Glutamatergic neuron (in vitro differentiated cells): ENCODE measurements at regions not wholly inside any gene's neighbourhood (a gene's known extent, or its start where the extent isn't known, plus 50 kb on each side); places are given as distances from the start of the nearest gene placed in this dataset.

Source experiments
- DNase-seq: peaks from one replicate; pipeline ENCODE4 v3.0.0; 2022
- H3K27ac Mint-ChIP-seq: one replicate; pipeline ENCODE4 v1.8.0; 2020; ENCODE audit warnings: mild to moderate bottlenecking, mixed read lengths, inconsistent platforms; ENCODE audit not compliant: unreplicated experiment
- H3K27me3 Mint-ChIP-seq: one replicate; pipeline ENCODE4 v1.8.0; 2020; ENCODE audit warnings: mild to moderate bottlenecking, moderate library complexity, mixed read lengths, inconsistent platforms; ENCODE audit not compliant: unreplicated experiment
- H3K36me3 Mint-ChIP-seq: one replicate; pipeline ENCODE4 v1.8.0; 2020; ENCODE audit warnings: mild to moderate bottlenecking, mixed read lengths, inconsistent platforms; ENCODE audit not compliant: unreplicated experiment
- H3K4me1 Mint-ChIP-seq: one replicate; pipeline ENCODE4 v1.8.0; 2020; ENCODE audit warnings: mild to moderate bottlenecking, low read depth, mixed read lengths, inconsistent platforms; ENCODE audit not compliant: unreplicated experiment
- H3K4me3 Mint-ChIP-seq: one replicate; pipeline ENCODE4 v1.8.0; 2020; ENCODE audit warnings: mild to moderate bottlenecking, mixed read lengths, inconsistent platforms; ENCODE audit not compliant: unreplicated experiment
- H3K9me3 Mint-ChIP-seq: one replicate; pipeline ENCODE4 v1.8.0; 2020; ENCODE audit warnings: mild to moderate bottlenecking, moderate library complexity, mixed read lengths, inconsistent platforms; ENCODE audit not compliant: unreplicated experiment
- TF ChIP-seq, protein P1 (sequence below): fragments of 200-600 bp; sonication (generic); IDR thresholded peaks from one replicate; pipeline ENCODE4 v1.5.0; 2021; ENCODE audit not compliant: partially characterized antibody, unreplicated experiment

- H3K36me3 Mint-ChIP-seq = no peaks in the 10 kb centered on the region
- peaks cover 2% of the 10 kb centered on the region for H3K9me3 Mint-ChIP-seq
- H3K4me3 Mint-ChIP-seq = no peak overlapping the region
- no peaks in the 10 kb centered on the region for H3K27me3 Mint-ChIP-seq
- no peaks in the 10 kb centered on the region for H3K4me1 Mint-ChIP-seq
- no peak for DNase-seq
- no peak overlapping the region for H3K27ac Mint-ChIP-seq
- TF ChIP-seq, protein P1, sequence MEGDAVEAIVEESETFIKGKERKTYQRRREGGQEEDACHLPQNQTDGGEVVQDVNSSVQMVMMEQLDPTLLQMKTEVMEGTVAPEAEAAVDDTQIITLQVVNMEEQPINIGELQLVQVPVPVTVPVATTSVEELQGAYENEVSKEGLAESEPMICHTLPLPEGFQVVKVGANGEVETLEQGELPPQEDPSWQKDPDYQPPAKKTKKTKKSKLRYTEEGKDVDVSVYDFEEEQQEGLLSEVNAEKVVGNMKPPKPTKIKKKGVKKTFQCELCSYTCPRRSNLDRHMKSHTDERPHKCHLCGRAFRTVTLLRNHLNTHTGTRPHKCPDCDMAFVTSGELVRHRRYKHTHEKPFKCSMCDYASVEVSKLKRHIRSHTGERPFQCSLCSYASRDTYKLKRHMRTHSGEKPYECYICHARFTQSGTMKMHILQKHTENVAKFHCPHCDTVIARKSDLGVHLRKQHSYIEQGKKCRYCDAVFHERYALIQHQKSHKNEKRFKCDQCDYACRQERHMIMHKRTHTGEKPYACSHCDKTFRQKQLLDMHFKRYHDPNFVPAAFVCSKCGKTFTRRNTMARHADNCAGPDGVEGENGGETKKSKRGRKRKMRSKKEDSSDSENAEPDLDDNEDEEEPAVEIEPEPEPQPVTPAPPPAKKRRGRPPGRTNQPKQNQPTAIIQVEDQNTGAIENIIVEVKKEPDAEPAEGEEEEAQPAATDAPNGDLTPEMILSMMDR = no peak
Observed at GRCh38 chr6:166722785-166723184, 95.7 kb upstream of the RPS6KA2 start.

DNA sequence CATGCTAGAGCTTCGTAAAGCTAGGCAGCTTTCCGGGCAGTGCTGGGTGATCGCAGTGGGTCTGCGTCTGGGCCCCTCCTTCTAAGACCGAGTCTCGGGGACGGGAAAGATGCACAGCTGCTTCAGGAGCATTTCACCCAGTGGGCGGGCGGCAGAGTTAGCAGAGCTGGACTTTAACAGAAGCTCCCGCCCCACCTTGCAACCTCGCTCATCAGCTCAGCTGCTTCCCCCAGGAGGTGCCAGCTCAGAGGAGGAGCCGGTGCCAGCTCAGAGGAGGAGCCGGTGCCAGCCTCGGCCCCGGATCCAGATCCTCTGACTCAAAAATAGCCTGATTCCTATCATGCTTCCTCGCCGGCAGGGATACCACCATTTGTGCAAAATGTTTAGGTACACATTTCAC, 94.5 kb upstream of the RPS6KA2 start:
- H3K9me3 Mint-ChIP-seq = peaks cover 2% of the 10 kb centered on the region
- no peaks in the 10 kb centered on the region for H3K4me1 Mint-ChIP-seq
- no peaks in the 10 kb centered on the region for H3K36me3 Mint-ChIP-seq
- H3K27me3 Mint-ChIP-seq = no peaks in the 10 kb centered on the region
- no peak overlapping the region for H3K27ac Mint-ChIP-seq
- DNase-seq = no peak
- TF ChIP-seq, protein P1 = no peak
- no peak overlapping the region for H3K4me3 Mint-ChIP-seq

DNA sequence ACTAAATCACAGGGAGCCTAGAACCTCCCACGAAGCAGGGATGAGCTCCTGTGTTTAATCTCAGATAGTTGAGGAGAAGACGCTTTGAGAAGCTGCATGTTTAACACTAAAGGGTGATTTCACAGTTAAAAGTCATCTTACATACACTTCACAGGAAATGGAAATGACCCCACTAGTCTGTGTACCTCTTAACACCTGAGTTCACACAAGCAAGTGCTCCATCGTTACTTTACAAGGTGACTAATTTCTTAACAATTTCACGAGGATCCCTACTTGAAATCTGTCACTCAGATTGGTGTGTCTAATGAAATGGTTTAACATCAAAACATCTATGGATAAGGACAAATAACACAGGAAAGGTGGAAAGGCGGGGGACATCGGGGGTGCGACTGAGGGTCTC, 93.8 kb upstream of the RPS6KA2 start:
- DNase-seq = no peak
- no peak overlapping the region for H3K27ac Mint-ChIP-seq
- H3K9me3 Mint-ChIP-seq = peaks cover 2% of the 10 kb centered on the region
- TF ChIP-seq, protein P1 = no peak
- H3K4me3 Mint-ChIP-seq = no peak overlapping the region
- no peaks in the 10 kb centered on the region for H3K36me3 Mint-ChIP-seq
- no peaks in the 10 kb centered on the region for H3K4me1 Mint-ChIP-seq
- H3K27me3 Mint-ChIP-seq = no peaks in the 10 kb centered on the region

DNA sequence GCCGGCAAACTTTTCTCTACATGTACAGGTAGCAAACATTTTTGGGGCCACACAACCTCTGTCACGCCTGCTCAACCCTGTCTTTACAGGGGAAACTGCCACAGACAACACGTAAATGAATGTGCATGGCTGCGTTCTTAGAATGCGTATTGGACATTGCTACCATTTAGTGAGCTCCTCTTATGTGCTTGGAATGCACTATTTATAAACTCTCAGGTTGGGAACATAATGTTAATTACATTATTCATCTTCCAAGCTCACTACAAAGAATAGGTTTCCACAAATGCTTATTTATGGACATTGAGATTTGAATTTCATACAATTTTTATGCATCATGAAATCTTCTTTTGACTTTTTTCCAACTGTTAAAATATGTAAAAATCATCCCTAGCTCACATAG, 92.0 kb upstream of the RPS6KA2 start:
- no peak for DNase-seq
- H3K4me3 Mint-ChIP-seq = no peak overlapping the region
- TF ChIP-seq, protein P1 = no peak
- H3K36me3 Mint-ChIP-seq = no peaks in the 10 kb centered on the region
- no peaks in the 10 kb centered on the region for H3K4me1 Mint-ChIP-seq
- H3K9me3 Mint-ChIP-seq = no peaks in the 10 kb centered on the region
- H3K27me3 Mint-ChIP-seq = no peaks in the 10 kb centered on the region
- H3K27ac Mint-ChIP-seq = no peak overlapping the region

DNA sequence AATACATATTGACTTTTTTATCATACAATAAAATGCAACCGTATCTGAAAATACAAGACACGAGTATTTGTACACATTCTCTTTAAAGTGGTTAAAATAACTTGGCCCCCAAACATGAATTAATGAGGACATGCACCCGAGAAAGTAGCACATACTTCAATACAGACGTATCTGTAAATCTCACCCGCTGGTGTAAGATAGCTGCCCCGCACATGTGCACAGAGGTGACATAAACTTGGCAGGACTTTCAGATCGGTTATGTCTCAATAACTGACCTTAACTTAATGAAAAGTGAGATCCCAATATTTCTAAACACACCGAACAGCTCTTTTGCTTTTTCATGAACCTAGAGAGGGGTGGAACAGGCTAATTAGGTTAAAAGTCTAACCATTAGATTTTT, 91.5 kb upstream of the RPS6KA2 start:
- H3K4me1 Mint-ChIP-seq = no peaks in the 10 kb centered on the region
- H3K27me3 Mint-ChIP-seq = no peaks in the 10 kb centered on the region
- TF ChIP-seq, protein P1 = no peak
- H3K9me3 Mint-ChIP-seq = no peaks in the 10 kb centered on the region
- no peak overlapping the region for H3K27ac Mint-ChIP-seq
- H3K4me3 Mint-ChIP-seq = no peak overlapping the region
- H3K36me3 Mint-ChIP-seq = no peaks in the 10 kb centered on the region
- no peak for DNase-seq
